Adipocyte (in vitro differentiated cells): ENCODE measurements at regions not wholly inside any gene's neighbourhood (a gene's known extent, or its start where the extent isn't known, plus 50 kb on each side); places are given as distances from the start of the nearest gene placed in this dataset.

Experiments
- DNase-seq: peaks from one replicate; pipeline ENCODE4 v3.0.0-alpha.2; 2015; ENCODE audit warnings: low read depth
- H3K27me3 ChIP-seq: replicated peaks from 2 replicates; pipeline ENCODE4 v1.7.0; 2013; ENCODE audit warnings: mild to moderate bottlenecking, low read length, moderate library complexity; ENCODE audit not compliant: control insufficient read depth, insufficient read depth
- H3K36me3 ChIP-seq: 2 replicates; pipeline ENCODE4 v1.7.0; 2013; ENCODE audit warnings: low read length, mild to moderate bottlenecking, moderate library complexity; ENCODE audit not compliant: control insufficient read depth, insufficient read depth, severe bottlenecking
- H3K4me1 ChIP-seq: 2 replicates; pipeline ENCODE4 v1.7.0; 2013; ENCODE audit warnings: mild to moderate bottlenecking, low read length, moderate library complexity; ENCODE audit not compliant: control insufficient read depth, insufficient read depth
- H3K4me3 ChIP-seq: 2 replicates; pipeline ENCODE4 v1.7.0; 2013; ENCODE audit warnings: mild to moderate bottlenecking, low read length, moderate library complexity
- H3K9ac ChIP-seq: 2 replicates; pipeline ENCODE4 v1.7.0; 2013; ENCODE audit warnings: mild to moderate bottlenecking, low read length, moderate library complexity
- H3K9me3 ChIP-seq: 2 replicates; pipeline ENCODE4 v1.7.0; 2013; ENCODE audit warnings: mild to moderate bottlenecking, low read length, moderate library complexity; ENCODE audit not compliant: control insufficient read depth

- Histone ChIP-seq H3K4me1 (peaks cover 7% of the 10 kb centered on the region), H3K36me3 (no peaks in the 10 kb centered on the region), H3K9ac (no peak overlapping the region), H3K4me3 (no peak overlapping the region), H3K9me3 (no peaks in the 10 kb centered on the region), H3K27me3 (no peaks in the 10 kb centered on the region)
- no peak for DNase-seq
These were observed 147.9 kb upstream of the GAP43 start for GRCh38 chr3:115475178-115476041.

- Histone ChIP-seq H3K4me1 (peaks cover 7% of the 10 kb centered on the region), H3K27me3 (no peaks in the 10 kb centered on the region), H3K36me3 (no peaks in the 10 kb centered on the region), H3K9ac (no peak overlapping the region), H3K9me3 (no peaks in the 10 kb centered on the region), H3K4me3 (no peak overlapping the region)
- no peak for DNase-seq
These were observed 146.8 kb upstream of the GAP43 start for GRCh38 chr3:115476472-115476871.

GRCh38 chr3:115478359-115478758 lies 145.0 kb upstream of the GAP43 start:
- no peak overlapping the region for H3K9ac ChIP-seq
- H3K36me3 ChIP-seq: no peaks in the 10 kb centered on the region
- no peaks in the 10 kb centered on the region for H3K27me3 ChIP-seq
- no peaks in the 10 kb centered on the region for H3K9me3 ChIP-seq
- H3K4me1 ChIP-seq: peaks cover 7% of the 10 kb centered on the region
- H3K4me3 ChIP-seq: no peak overlapping the region
- no peak for DNase-seq

DNA sequence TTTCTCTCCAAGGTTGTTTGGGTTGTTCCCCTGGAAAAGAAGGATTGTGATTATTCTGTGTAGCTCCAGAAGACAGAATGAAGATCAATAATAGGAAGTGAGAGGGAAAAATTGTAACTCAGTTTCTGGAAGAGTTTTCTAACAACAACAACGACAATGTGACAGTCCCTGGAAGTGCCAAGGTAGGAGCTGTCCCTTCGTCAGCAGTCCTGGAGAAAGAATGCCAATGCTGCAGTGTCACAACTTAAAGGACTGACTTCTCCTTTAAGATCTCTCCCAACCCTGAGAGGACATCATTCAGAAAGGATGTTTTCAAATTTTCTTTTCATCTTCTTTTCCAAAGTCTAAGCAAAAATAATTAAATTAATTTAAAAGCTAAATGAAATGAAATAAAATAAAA lies 136.4 kb upstream of the GAP43 start:
- H3K36me3 ChIP-seq: no peaks in the 10 kb centered on the region
- peaks cover 7% of the 10 kb centered on the region for H3K4me1 ChIP-seq
- no peak overlapping the region for H3K9ac ChIP-seq
- DNase-seq: no peak
- H3K4me3 ChIP-seq: no peak overlapping the region
- H3K9me3 ChIP-seq: no peaks in the 10 kb centered on the region
- no peaks in the 10 kb centered on the region for H3K27me3 ChIP-seq

- Histone ChIP-seq H3K4me3 (no peak overlapping the region), H3K4me1 (peaks cover 7% of the 10 kb centered on the region)
These were observed 135.3 kb upstream of the GAP43 start for GRCh38 chr3:115487968-115488367.

DNA sequence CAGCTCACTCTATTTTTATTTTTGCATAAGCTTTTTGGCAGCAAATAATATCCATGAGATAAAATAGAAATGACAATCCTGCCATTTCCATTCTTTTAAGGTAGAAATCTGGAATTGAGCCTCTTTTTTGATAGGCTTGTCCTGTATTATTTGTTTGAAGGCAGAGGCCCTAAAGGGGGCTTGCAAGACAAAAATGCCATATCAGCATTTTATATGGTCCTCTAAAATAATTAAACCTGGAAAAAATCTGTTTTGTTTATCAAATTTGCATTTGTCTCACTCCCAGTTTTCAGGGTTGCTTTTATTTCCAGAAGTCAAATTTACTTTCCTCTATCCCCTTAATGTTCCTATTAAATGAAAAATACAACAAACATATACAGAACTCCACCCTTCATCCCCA lies 134.9 kb upstream of the GAP43 start:
- no peaks in the 10 kb centered on the region for H3K9me3 ChIP-seq
- DNase-seq: no peak
- no peaks in the 10 kb centered on the region for H3K36me3 ChIP-seq
- peaks cover 7% of the 10 kb centered on the region for H3K4me1 ChIP-seq
- H3K27me3 ChIP-seq: no peaks in the 10 kb centered on the region
- H3K4me3 ChIP-seq: no peak overlapping the region
- H3K9ac ChIP-seq: no peak overlapping the region

More at GRCh38 chr3:115487968-115488367, 135.3 kb upstream of the GAP43 start:
- no peak for DNase-seq
- no peaks in the 10 kb centered on the region for H3K9me3 ChIP-seq
- no peaks in the 10 kb centered on the region for H3K27me3 ChIP-seq
- no peaks in the 10 kb centered on the region for H3K36me3 ChIP-seq
- no peak overlapping the region for H3K9ac ChIP-seq

DNA sequence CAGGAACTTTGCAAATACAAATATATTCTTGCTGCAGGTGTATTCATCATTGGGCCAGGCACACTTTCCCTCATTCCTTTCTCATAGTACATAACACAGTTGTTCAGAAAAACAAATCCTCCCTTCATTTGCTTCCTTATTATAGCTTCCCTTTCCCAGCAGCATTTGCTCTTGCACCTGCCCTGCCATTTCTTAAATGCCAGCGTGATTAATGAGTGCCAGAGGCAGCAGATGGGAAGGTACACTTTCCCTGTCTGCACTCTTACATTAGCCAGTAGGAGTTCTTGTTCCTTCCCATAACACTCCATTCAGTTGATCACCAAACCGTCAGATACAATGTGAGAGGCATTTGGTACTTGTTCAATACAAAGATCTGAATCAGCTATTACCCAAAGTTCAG lies 128.5 kb upstream of the GAP43 start:
- no peak overlapping the region for H3K9ac ChIP-seq
- no peaks in the 10 kb centered on the region for H3K27me3 ChIP-seq
- no peaks in the 10 kb centered on the region for H3K36me3 ChIP-seq
- H3K9me3 ChIP-seq: peaks cover 17% of the 10 kb centered on the region
- DNase-seq: no peak
- H3K4me1 ChIP-seq: no peaks in the 10 kb centered on the region
- no peak overlapping the region for H3K4me3 ChIP-seq

DNA sequence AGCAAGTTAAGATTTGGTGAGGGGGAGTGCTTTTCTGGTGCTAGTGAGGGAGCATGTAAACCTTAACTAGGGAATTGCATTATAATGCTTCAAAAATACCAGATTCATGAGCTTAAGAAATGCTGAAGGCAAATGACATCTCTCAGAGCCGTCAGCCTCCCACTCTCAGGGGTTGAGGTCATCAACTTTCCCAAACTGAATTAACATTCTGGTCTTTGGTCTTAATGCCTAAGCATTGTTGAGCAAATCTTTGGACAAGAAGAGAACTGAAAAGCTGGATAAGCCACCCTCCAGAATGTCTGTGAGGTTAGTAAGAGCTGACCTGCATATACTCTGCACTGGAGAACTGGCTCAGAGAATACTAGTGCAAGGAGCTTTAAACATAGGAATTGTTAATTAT lies 124.9 kb upstream of the GAP43 start:
- Histone ChIP-seq H3K4me3 (no peak overlapping the region), H3K36me3 (no peaks in the 10 kb centered on the region), H3K9ac (no peak overlapping the region), H3K4me1 (no peaks in the 10 kb centered on the region), H3K27me3 (no peaks in the 10 kb centered on the region), H3K9me3 (peaks cover 17% of the 10 kb centered on the region)
- DNase-seq: no peak

DNA sequence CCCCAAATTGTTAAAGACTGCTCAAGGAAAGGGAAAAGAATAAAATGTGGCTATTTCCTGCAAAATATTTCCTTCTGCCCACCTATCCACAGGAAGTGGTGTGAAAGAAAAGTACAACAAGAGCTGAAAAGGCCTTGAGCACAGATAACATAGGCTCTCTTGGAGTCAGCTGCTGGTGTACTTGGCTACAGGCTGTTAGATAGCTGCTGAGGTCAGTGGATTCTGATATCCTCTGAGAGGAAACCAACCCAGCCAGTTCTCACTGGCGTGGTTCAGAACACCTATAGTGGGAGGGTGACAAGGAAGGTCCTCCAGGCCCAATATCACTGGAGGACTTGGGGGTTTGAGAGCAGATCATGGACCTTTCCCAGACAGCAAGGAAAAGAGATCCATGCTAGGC lies 124.4 kb upstream of the GAP43 start:
- H3K36me3 ChIP-seq: no peaks in the 10 kb centered on the region
- DNase-seq: no peak

DNA sequence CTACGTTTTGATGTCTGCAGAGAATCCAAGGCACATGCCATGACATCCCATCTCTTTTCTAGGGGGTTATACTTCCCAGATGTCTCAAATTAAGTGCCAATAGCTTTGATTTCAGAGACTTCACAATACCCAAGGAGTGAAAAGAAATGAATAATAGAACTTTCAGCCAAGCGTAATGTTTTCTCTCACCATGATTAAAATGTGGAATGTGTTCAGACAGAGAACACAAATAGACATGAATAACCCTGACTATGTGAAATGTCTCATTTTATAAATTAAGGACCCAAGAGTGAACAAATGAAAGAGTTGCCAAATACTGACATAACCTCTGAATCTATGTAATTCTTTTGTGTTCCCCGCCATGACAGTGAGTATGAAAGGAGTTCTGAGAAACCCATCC lies 123.6 kb upstream of the GAP43 start:
- Histone ChIP-seq H3K9me3 (peaks cover 16% of the 10 kb centered on the region), H3K9ac (no peak overlapping the region), H3K4me1 (no peaks in the 10 kb centered on the region), H3K27me3 (no peaks in the 10 kb centered on the region), H3K4me3 (no peak overlapping the region), H3K36me3 (no peaks in the 10 kb centered on the region)
- DNase-seq: no peak

More for the DNA sequence above, 124.4 kb upstream of the GAP43 start:
- peaks cover 17% of the 10 kb centered on the region for H3K9me3 ChIP-seq
- no peaks in the 10 kb centered on the region for H3K4me1 ChIP-seq
- H3K27me3 ChIP-seq: no peaks in the 10 kb centered on the region
- no peak overlapping the region for H3K4me3 ChIP-seq
- H3K9ac ChIP-seq: no peak overlapping the region

GRCh38 chr3:115500795-115501194 lies 122.5 kb upstream of the GAP43 start:
- Histone ChIP-seq H3K9me3 (peaks cover 5% of the 10 kb centered on the region), H3K4me3 (no peak overlapping the region), H3K36me3 (no peaks in the 10 kb centered on the region), H3K9ac (no peak overlapping the region), H3K27me3 (no peaks in the 10 kb centered on the region), H3K4me1 (no peaks in the 10 kb centered on the region)
- DNase-seq: no peak

DNA sequence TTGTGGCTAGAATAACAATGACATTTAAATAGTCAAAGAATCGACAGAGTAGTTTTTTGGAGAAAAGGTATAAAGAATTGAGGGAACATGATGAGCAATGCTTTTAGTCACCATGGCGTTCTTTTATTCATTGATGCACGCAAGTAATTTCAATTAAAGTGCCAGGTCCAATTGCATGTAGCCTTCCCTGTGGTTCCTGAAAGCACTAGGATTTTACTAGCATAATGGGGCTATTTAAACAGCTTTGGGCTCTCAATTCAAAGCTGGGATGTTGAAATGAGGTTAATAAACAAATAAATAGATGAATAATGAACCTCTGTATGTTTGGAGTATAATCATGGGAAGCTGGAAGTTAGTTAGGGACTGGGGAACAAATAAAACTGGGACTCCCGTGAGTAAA lies 121.2 kb upstream of the GAP43 start:
- no peaks in the 10 kb centered on the region for H3K36me3 ChIP-seq
- no peak for DNase-seq
- H3K9me3 ChIP-seq: no peaks in the 10 kb centered on the region
- no peaks in the 10 kb centered on the region for H3K27me3 ChIP-seq
- H3K4me1 ChIP-seq: no peaks in the 10 kb centered on the region
- H3K4me3 ChIP-seq: no peak overlapping the region
- no peak overlapping the region for H3K9ac ChIP-seq
